ENCODE measurements at regions not wholly inside any gene's neighbourhood (a gene's known extent, or its start where the extent isn't known, plus 50 kb on each side); places are given as distances from the start of the nearest gene placed in this dataset.

- TF ChIP-seq CTCF (IDR thresholded peaks at IDR 0.05) (no peak), POLR2A (IDR thresholded peaks at IDR 0.05) (no peak)
Observed at GRCh38 chr15:36221992-36222391, 357.4 kb upstream of the CDIN1 start.

All from esophagus squamous epithelium (tissue), 4 donors.